ENCODE measurements at regions not wholly inside any gene's neighbourhood (a gene's known extent, or its start where the extent isn't known, plus 50 kb on each side); places are given as distances from the start of the nearest gene placed in this dataset.
"Not testable (repeated sequence)": the region's sequence is repeated elsewhere in the genome, so short reads cannot be mapped to it uniquely, and the experiment has no call there.

DNA sequence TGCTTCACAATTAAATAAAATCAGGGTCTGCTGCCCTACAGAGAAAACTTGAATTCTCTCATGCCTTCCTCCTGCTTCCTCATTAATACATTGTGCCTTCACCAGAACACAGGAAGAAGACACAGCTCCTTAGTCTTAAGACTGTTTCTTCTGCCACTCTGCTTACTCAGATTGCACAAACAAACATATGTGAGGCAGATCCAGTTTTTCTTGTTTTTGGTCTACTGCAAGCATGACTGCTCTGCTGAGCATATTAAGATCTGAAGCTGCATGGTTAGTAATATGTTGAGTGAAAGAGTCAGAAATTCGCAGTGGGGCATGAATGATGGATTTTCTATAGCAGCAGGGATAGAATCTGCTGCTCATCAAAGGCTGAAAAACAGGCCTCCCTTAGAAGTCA, 321.1 kb upstream of the STXBP6 start:
- intact Hi-C loops (cut with micrococcal nuclease), result no loop called here
- ATAC-seq, result no peak
- DNase-seq, result no peak

DNA sequence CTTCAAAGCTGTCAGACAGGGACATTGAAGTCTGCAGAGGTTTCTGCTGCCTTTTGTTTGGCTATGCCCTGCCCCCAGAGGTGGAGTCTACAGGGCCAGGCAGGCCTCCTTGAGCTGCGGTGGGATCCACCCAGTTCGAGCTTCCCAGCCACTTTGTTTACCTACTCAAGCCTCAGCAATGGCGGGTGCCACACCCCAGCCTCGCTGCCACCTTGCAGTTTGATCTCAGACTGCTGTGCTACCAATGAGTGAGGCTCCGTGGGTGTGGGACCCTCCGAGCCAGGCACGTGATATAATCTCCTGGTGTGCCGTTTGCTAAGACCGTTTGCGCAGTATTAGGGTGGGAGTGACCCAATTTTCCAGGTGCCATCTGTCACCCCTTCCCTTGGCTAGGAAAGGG, 320.1 kb upstream of the STXBP6 start:
- intact Hi-C loops (cut with micrococcal nuclease); DNase-seq; ATAC-seq: not testable (repeated sequence)

GRCh38 chr14:25358330-25358729, 308.4 kb upstream of the STXBP6 start:
- DNase-seq (no peak), ATAC-seq (no peak)
- intact Hi-C loops (cut with micrococcal nuclease), result no loop called here

GRCh38 chr14:25351269-25351668, 301.3 kb upstream of the STXBP6 start:
- ATAC-seq (no peak), DNase-seq (no peak)
- intact Hi-C loops (cut with micrococcal nuclease), result no loop called here

DNA sequence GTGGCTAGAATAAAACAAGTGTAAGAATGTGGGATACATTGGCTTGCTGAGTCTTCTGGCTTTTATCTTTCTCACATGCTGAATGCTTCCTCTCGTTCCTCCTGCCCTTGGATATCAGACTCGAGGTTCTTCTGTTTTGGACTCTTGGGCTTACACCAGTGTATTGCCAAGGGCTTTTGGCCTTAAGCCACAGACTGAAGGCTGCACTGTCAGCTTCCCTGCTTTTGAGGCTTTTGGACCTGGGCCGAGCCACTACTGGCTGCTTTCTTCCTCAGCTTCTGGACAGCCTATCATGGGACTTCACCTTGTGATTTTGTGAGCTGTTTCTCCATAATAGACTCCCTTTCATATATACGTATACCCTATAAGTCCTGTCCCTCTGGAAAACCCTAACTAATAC, 300.9 kb upstream of the STXBP6 start:
- intact Hi-C loops (cut with micrococcal nuclease), result no loop called here
- DNase-seq (peak; percentile 28), ATAC-seq (no peak)

GRCh38 chr14:25350021-25350420, 300.1 kb upstream of the STXBP6 start:
- no peak for DNase-seq
- intact Hi-C loops (cut with micrococcal nuclease), result no loop called here
- ATAC-seq, result no peak

- ATAC-seq, result no peak
- DNase-seq, result no peak
- intact Hi-C loops (cut with micrococcal nuclease), result no loop called here
Observed at GRCh38 chr14:25349269-25349668, 299.3 kb upstream of the STXBP6 start.

GRCh38 chr14:25340882-25341281, 290.9 kb upstream of the STXBP6 start:
- intact Hi-C loops (cut with micrococcal nuclease), result no loop called here
- DNase-seq, result no peak
- no peak for ATAC-seq

- ATAC-seq, result no peak
- intact Hi-C loops (cut with micrococcal nuclease), result no loop called here
- no peak for DNase-seq
Observed at GRCh38 chr14:25322784-25323183, 272.8 kb upstream of the STXBP6 start.

- ATAC-seq; intact Hi-C loops (cut with micrococcal nuclease); DNase-seq: not testable (repeated sequence)
Observed at GRCh38 chr14:25316007-25316406, 266.1 kb upstream of the STXBP6 start.

- DNase-seq, result no peak
- intact Hi-C loops (cut with micrococcal nuclease), result no loop called here
- ATAC-seq, result no peak
Observed at GRCh38 chr14:25308244-25308643, 258.3 kb upstream of the STXBP6 start.

DNA sequence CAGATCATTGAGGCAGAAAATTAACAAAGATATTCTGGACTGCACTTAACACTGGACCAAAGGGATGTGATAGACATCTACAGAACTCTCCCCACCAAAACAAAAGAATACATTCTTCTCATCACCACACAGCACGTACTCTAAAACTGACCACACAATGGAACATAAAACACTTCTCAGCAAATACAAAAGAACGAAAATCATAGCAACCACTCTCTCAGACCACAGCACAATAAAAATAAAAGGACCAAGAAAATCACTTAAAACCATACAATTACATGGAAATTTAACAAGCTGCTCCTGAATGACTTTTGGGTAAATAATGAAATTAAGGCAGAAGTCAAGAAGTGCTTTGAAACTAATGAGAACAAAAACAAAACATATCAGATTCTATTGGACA, 254.0 kb upstream of the STXBP6 start:
- ATAC-seq (no peak), DNase-seq (no peak)
- intact Hi-C loops (cut with micrococcal nuclease), result no loop called here

- intact Hi-C loops (cut with micrococcal nuclease), result no loop called here
- ATAC-seq (no peak), DNase-seq (no peak)
Observed at GRCh38 chr14:25298238-25298637, 248.3 kb upstream of the STXBP6 start.

- ATAC-seq; intact Hi-C loops (cut with micrococcal nuclease); DNase-seq: not testable (repeated sequence)
Observed at GRCh38 chr14:25290154-25290553, 240.2 kb upstream of the STXBP6 start.

DNA sequence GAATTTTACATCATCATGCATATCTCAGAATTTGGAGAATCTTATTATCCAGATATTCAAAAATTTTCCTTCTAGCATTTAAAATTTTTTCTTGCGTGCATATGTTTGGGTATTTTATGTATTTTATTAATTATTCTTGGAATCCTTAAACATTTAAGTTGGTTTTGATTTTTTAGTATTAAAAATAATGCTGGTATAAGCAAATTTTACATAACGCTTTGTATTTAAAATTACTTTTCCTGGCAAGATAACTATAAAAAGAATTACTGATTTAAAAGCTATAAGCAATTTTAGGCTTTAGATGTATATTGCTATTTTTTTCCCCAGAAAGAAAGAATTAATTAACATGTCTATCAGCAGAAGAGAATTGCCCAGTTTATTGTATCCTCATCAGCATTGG, 224.6 kb upstream of the STXBP6 start:
- no peak for DNase-seq
- intact Hi-C loops (cut with micrococcal nuclease), result no loop called here
- ATAC-seq, result no peak

GRCh38 chr14:25267186-25267585, 217.2 kb upstream of the STXBP6 start:
- ATAC-seq, result no peak
- intact Hi-C loops (cut with micrococcal nuclease), result no loop called here

GRCh38 chr14:25259470-25259869, 209.5 kb upstream of the STXBP6 start:
- no peak for DNase-seq
- no peak for ATAC-seq
- intact Hi-C loops (cut with micrococcal nuclease), result no loop called here

More at GRCh38 chr14:25267186-25267585, 217.2 kb upstream of the STXBP6 start:
- no peak for DNase-seq

DNA sequence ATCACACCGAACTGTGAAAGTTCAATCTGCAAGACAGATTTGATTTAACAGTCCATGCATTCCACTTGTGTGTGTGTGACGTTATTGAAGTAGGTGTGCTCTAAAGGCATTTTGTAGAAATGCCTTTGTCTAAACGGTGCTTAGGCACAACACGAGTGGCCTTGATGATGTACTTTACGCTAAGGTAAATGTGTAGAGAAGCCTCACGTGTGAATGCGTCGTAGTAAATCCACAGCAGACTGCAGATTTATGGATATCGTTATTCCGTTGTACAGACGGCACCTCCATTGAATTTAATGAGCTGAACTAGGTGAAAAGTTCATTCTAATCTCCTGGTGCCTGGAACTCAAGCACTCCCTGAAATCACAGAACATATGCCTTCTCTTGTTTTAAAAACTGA, 202.8 kb upstream of the STXBP6 start:
- DNase-seq, result no peak
- intact Hi-C loops (cut with micrococcal nuclease), result no loop called here
- no peak for ATAC-seq

DNA sequence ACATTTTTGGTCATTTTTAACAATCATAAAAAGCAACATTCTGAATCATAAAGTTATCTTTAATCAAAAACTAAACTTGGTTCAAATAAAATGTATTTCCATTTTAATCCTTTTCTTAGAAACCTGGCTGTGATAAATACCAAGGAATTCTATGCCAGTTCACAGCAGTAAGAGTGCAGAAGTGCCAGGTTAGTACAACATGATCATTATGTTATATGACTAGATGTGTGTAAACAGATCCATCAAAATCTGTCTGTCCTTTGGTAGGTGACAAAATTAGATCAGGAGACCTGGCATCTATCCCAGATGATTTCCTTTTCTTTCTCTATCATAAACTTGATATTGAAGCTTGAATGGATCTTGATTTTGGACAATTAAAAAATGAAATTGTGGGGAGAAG, 200.6 kb upstream of the STXBP6 start:
- intact Hi-C loops (cut with micrococcal nuclease), result no loop called here
- ATAC-seq, result no peak
- no peak for DNase-seq

DNA sequence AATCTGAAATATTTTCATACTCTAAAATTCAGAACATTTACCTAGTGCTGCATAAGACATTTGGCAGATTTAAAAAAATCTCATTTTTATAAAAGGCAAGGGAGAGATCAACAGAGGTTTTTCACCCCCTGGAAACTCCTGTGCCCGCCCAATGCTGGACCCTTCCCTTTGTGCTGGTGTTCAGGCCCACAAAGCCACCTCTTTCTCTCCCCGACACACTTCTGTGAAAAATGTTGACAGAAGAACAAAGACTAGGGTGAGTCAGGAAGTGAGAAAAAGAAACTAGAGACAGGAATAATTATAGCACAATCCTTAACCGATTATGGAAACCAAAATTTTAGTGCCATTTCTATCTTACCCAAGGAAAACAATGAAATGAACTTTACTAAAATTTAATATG, 197.7 kb upstream of the STXBP6 start:
- no peak for ATAC-seq
- no peak for DNase-seq
- intact Hi-C loops (cut with micrococcal nuclease), result no loop called here

DNA sequence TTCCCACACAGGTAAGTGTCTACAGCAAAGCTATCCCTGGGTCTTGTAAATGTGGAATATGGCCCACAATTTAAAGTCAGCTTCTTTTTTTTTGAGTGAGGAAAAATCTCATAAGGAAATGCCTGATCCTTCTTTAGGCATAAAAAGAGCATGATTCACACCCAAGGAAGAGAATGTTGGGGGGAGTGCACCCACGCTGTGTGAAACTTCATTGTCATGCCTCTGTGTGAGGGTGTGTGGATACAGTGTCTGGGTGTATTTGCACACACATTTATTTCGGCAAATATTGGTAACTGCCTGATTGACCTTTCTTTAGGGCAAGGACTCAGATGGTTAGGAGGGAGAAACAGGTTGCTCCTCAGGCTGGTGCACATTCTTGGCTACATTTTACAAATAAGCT, 196.8 kb upstream of the STXBP6 start:
- ATAC-seq (no peak), DNase-seq (no peak)
- intact Hi-C loops (cut with micrococcal nuclease), result no loop called here

- intact Hi-C loops (cut with micrococcal nuclease), result no loop called here
- DNase-seq (no peak), ATAC-seq (no peak)
Observed at GRCh38 chr14:25239170-25239569, 189.2 kb upstream of the STXBP6 start.
